Mucosa of gallbladder (tissue), 1 donor: ENCODE measurements at regions not wholly inside any gene's neighbourhood (a gene's known extent, or its start where the extent isn't known, plus 50 kb on each side); places are given as distances from the start of the nearest gene placed in this dataset.

Experiments
- DNase-seq: peaks from one replicate; pipeline ENCODE4 v3.0.0-alpha.2; 2020; ENCODE audit warnings: low spot score
- donor health status: DM: no; HTN: no; CAD: no.

GRCh38 chr16:65964752-65965151 lies 401.7 kb upstream of the CDH5 start:
- DNase-seq: no peak

- no peak for DNase-seq
These were observed 404.9 kb upstream of the CDH5 start for GRCh38 chr16:65961476-65962143.

- DNase-seq: no peak
These were observed 406.5 kb upstream of the CDH5 start for GRCh38 chr16:65959983-65960382.

GRCh38 chr16:65958086-65958485 lies 408.4 kb upstream of the CDH5 start:
- DNase-seq: no peak

GRCh38 chr16:65956100-65956499 lies 410.4 kb upstream of the CDH5 start:
- DNase-seq: no peak

GRCh38 chr16:65954446-65954845 lies 412.0 kb upstream of the CDH5 start:
- DNase-seq: no peak

- DNase-seq: no peak
These were observed 416.3 kb upstream of the CDH5 start for GRCh38 chr16:65950211-65950610.

- DNase-seq: no peak
These were observed 418.1 kb upstream of the CDH5 start for GRCh38 chr16:65948361-65948760.

- DNase-seq: no peak
These were observed 418.5 kb upstream of the CDH5 start for GRCh38 chr16:65947951-65948350.

GRCh38 chr16:65945493-65945892 lies 421.0 kb upstream of the CDH5 start:
- no peak for DNase-seq

GRCh38 chr16:65944361-65944760 lies 422.1 kb upstream of the CDH5 start:
- no peak for DNase-seq

- DNase-seq: no peak
These were observed 425.8 kb upstream of the CDH5 start for GRCh38 chr16:65940711-65941110.

- DNase-seq: no peak
These were observed 428.4 kb upstream of the CDH5 start for GRCh38 chr16:65938083-65938482.

GRCh38 chr16:65937455-65937854 lies 429.0 kb upstream of the CDH5 start:
- DNase-seq: no peak

- DNase-seq: no peak
These were observed 430.4 kb upstream of the CDH5 start for GRCh38 chr16:65936096-65936495.

GRCh38 chr16:65934443-65934842 lies 432.0 kb upstream of the CDH5 start:
- no peak for DNase-seq

GRCh38 chr16:65933703-65934102 lies 432.8 kb upstream of the CDH5 start:
- no peak for DNase-seq

- no peak for DNase-seq
These were observed 434.0 kb upstream of the CDH5 start for GRCh38 chr16:65932350-65933072.

- DNase-seq: no peak
These were observed 443.6 kb upstream of the CDH5 start for GRCh38 chr16:65922923-65923322.

GRCh38 chr16:65919986-65920376 lies 446.5 kb upstream of the CDH5 start:
- DNase-seq: no peak

GRCh38 chr16:65919145-65919985 lies 447.1 kb upstream of the CDH5 start:
- no peak for DNase-seq

- no peak for DNase-seq
These were observed 449.0 kb upstream of the CDH5 start for GRCh38 chr16:65917466-65917865.

- DNase-seq: no peak
These were observed 449.5 kb upstream of the CDH5 start for GRCh38 chr16:65916995-65917394.
